Rectal smooth muscle tissue (tissue), 1 donor: ENCODE measurements at regions not wholly inside any gene's neighbourhood (a gene's known extent, or its start where the extent isn't known, plus 50 kb on each side); places are given as distances from the start of the nearest gene placed in this dataset.
"Not testable (repeated sequence)": the region's sequence is repeated elsewhere in the genome, so short reads cannot be mapped to it uniquely, and the experiment has no call there.

ENCODE experiments used
- H3K27ac ChIP-seq: one replicate; pipeline ENCODE4 v1.7.0; 2013; ENCODE audit warnings: low read depth, low read length, inconsistent platforms
- H3K27me3 ChIP-seq: one replicate; pipeline ENCODE4 v1.7.0; 2013; ENCODE audit warnings: low read length; ENCODE audit not compliant: control insufficient read depth, insufficient read depth
- H3K36me3 ChIP-seq: one replicate; pipeline ENCODE4 v1.7.0; 2013; ENCODE audit warnings: low read length; ENCODE audit not compliant: control insufficient read depth, insufficient read depth
- H3K4me1 ChIP-seq: one replicate; pipeline ENCODE4 v1.7.0; 2013; ENCODE audit warnings: low read length; ENCODE audit not compliant: control insufficient read depth, insufficient read depth
- H3K4me3 ChIP-seq: one replicate; pipeline ENCODE4 v1.7.0; 2013; ENCODE audit warnings: low read length
- H3K9ac ChIP-seq: one replicate; pipeline ENCODE4 v1.7.0; 2013; ENCODE audit warnings: low read length

DNA sequence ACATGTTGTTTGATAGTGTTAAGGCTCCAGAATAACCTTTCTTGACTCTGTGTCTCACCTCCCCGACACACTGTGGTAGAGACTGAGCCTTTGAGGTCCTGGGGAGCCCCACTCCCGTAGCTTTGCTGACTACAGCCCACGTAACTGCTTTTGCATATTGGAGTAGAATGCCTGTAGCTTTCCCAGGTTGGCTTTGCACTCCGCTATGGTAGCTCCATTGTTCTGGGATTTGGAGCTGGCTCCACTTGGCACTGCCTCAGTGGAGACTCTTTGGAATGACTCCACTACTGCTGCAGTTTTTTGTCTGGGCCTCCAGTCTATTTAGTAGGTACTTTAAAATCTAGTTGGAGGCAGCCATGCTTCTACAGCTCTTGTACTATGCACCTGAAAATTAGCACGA lies 56.2 kb upstream of the ANXA1 start:
- H3K4me3 ChIP-seq: no peak overlapping the region

DNA sequence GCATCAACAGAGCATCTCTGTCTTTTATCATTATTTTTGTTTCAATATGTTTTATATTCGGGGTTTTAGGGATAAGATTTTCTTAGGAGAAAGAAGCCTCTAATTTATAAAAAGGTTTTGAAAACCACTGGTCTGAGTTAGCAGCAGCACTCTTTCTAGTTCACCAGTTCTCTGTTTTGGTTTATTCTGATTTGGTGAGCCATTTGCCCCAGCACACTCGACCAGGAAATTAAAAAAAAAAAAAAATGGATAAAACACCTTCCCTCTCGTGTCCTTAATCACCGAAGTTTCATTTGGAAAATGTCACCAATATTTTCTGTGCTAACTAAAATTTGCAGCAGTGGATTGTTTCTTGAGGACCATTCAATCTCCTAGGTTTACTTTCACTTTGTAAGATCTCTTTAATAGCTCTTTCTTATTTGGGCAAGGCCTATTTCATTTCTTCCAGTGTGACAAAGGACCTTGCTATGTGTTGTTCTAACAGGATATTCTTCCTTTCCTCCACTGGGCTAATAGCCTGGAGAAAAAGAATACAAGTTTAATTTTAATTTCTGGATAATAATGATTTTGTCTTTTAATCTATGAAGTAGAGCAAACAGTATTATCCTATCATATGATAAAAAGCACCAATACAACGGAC lies 57.8 kb upstream of the ANXA1 start:
- H3K27ac ChIP-seq: no peak overlapping the region
- no peaks in the 10 kb centered on the region for H3K36me3 ChIP-seq
- no peak overlapping the region for H3K9ac ChIP-seq
- H3K4me1 ChIP-seq: no peaks in the 10 kb centered on the region
- H3K27me3 ChIP-seq: no peaks in the 10 kb centered on the region
- H3K4me3 ChIP-seq: no peak overlapping the region

More for the DNA sequence above, 56.2 kb upstream of the ANXA1 start:
- Histone ChIP-seq H3K27me3 (no peaks in the 10 kb centered on the region), H3K9ac (no peak overlapping the region), H3K36me3 (no peaks in the 10 kb centered on the region), H3K27ac (no peak overlapping the region), H3K4me1 (no peaks in the 10 kb centered on the region)

DNA sequence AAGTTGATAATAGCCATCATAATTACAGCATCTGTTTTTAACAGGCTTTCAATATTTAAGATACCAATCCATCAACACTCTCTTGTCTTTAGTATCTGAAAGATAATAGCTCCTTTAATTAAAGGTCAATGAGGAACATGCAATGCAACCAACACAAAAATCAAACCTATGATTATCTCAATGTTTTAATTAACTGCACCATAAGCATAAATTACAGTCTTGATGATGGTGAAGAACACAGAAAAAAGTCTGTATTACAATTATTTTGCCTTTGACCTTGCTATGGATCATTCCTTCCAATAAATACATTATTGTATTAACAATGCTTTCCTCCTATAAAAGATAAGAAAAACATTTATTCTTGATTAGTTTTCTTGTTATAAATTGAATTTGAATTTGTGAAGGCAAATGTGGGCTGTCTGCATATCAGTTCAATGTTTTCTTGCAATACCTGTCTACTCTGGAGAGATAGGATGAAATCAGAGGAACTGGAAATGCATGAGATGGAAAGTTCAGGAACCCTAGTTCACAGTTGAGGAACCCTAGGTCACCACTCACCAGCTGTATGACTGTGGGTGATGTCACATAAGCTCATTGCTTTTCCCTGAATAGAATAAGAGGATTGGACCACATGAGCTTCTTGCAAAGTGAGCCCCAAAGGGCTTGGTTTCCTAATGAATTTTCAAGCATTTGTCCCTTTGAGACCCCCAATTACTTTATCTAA lies 58.5 kb upstream of the ANXA1 start:
- Histone ChIP-seq H3K9ac (no peak overlapping the region), H3K27me3 (no peaks in the 10 kb centered on the region), H3K4me1 (no peaks in the 10 kb centered on the region), H3K36me3 (no peaks in the 10 kb centered on the region), H3K4me3 (no peak overlapping the region), H3K27ac (no peak overlapping the region)

DNA sequence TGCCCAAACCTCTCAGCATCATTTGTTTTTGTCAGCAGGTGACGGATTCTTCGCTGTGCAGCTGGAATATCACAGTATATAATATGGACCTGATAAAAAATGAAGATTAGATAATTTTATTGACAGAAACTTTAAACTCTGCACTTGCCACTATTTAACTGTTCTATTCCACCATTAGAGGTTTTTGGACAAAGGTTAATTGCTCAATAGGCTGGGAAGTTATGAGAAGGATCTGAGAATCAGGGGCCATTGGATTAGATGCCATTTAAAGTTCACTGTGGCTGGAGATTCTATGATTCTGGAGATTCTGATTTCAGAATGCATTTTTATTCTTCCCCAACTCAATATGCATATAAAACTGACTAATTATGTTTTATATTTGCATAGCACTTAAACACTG lies 59.8 kb upstream of the ANXA1 start:
- H3K27ac ChIP-seq: no peak overlapping the region
- H3K9ac ChIP-seq: no peak overlapping the region
- no peaks in the 10 kb centered on the region for H3K4me1 ChIP-seq
- no peaks in the 10 kb centered on the region for H3K36me3 ChIP-seq
- H3K27me3 ChIP-seq: no peaks in the 10 kb centered on the region
- H3K4me3 ChIP-seq: no peak overlapping the region

DNA sequence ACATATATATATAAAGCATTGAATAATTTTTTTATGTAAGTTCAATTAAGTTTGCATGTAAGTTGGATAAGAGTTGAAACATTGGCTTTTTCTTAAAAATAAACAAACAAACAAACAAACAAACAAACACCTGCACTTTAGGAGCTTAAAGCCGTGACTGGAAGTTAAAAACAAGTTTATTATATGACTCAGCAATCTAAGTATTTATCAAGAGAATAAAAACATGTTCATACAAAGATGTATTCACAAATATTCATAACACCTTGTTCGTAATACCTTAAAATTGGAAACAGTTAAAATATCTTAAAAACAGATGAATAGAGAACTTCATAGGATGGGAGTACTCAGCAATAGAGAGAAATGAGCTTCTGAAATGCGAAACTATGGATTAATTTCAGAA lies 61.5 kb upstream of the ANXA1 start:
- no peaks in the 10 kb centered on the region for H3K36me3 ChIP-seq
- H3K4me1 ChIP-seq: no peaks in the 10 kb centered on the region
- no peaks in the 10 kb centered on the region for H3K27me3 ChIP-seq
- no peak overlapping the region for H3K27ac ChIP-seq
- H3K4me3 ChIP-seq: no peak overlapping the region
- H3K9ac ChIP-seq: no peak overlapping the region

DNA sequence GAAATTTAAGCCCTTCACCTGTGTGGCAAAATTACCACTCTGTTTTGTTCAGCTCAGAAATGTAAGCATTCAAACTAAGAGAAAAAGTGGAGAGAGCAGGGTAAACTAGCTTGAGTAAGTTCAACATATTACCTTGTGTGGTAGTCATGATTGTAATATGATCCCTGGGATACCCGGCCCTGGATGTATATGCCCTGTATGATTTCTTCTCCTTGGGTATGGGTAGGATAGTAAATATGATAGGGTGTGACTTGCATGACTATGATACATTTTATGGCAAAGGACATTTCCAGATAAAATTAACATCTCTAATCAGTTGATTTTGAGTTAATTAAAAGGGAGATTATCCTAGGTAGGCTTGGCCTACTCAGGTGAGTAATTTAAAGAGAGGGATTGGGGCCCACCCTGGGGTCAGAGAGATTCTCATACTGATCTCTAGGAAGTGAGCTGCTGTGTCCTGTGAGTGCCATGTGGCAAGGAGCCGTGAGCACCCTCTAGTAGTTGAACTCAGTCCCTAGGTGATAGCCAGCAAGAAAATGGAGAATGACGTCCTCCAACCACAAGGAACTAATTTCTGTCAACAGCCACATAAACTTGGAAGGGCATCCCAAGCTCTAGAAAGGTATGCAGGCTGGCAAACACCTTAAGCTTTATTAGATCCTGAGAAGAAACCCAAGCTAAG lies 62.2 kb upstream of the ANXA1 start:
- no peaks in the 10 kb centered on the region for H3K27me3 ChIP-seq
- H3K4me1 ChIP-seq: no peaks in the 10 kb centered on the region
- H3K9ac ChIP-seq: no peak overlapping the region
- no peak overlapping the region for H3K27ac ChIP-seq
- no peaks in the 10 kb centered on the region for H3K36me3 ChIP-seq
- H3K4me3 ChIP-seq: no peak overlapping the region

DNA sequence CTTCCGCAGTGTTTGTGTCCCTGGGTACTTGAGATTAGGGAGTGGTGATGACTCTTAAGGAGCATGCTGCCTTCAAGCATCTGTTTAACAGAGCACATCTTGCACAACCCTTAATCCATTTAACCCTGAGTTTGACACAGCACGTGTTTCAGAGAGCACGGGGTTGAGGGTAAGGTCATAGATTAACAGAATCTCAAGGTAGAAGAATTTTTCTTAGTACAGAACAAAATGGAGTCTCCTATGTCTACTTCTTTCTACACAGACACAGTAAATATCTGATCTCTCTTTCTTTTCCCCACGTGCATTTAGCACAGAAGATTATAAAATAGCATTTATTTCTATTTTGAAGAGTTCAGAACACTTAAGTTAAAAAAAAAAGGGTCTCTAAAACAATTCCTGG lies 63.8 kb upstream of the ANXA1 start:
- not testable (repeated sequence) for H3K27me3 ChIP-seq

DNA sequence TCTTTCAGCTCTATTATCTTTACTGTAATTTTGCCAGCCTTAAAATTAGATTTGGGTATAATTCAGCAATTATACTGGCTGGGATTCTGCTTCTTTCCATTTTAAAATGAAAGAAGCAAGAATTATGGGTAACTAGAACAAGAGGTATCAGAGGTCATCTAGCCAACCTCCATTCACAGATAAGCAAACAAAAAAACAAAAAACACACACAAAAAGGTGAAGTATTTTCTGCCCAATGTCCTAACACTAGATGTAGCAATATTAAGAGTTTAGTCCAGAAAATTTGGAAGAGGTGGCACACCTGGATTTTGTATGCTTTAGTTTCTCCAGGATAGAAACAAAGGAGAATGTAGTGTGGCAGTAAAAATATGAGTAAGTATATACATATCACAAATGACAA lies 68.1 kb upstream of the ANXA1 start:
- Histone ChIP-seq H3K4me3 (no peak overlapping the region), H3K9ac (no peak overlapping the region), H3K36me3 (no peaks in the 10 kb centered on the region), H3K4me1 (peaks cover 2% of the 10 kb centered on the region), H3K27ac (no peak overlapping the region), H3K27me3 (no peaks in the 10 kb centered on the region)

More for the DNA sequence above, 63.8 kb upstream of the ANXA1 start:
- H3K27ac ChIP-seq, H3K4me3 ChIP-seq, H3K36me3 ChIP-seq, H3K4me1 ChIP-seq, H3K9ac ChIP-seq: not testable (repeated sequence)

DNA sequence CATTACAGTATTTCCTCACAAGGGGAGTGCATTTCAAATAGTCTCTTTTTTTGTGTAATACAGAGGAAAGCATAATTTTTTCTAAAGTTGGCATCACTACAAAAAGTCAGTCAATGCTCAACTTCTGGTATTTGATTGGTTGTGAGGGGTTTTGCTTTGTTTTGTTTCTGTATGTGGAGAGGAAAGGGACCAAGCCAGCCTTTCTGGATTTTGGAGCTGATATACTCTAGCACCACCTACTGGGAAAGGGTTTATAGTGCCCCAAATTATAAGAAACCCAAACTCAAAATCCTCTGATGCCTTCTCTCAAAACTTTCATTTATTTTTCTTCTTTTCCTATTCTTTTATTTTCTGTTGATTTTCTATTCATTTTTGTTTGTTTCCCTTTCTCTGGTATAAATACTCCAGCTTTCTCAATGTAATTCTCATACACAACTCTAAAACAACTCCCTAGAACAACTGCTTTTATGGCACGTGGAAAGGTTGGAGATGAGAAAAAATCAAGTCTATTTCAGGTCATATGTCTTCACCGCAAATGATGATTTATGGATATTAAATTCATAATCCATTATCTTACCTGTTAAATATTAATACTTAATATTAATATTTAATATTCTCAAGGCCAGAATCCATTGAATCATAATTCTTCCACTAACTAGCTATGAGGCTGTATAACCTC lies 69.5 kb upstream of the ANXA1 start:
- Histone ChIP-seq H3K27ac (no peak overlapping the region), H3K27me3 (no peaks in the 10 kb centered on the region)

DNA sequence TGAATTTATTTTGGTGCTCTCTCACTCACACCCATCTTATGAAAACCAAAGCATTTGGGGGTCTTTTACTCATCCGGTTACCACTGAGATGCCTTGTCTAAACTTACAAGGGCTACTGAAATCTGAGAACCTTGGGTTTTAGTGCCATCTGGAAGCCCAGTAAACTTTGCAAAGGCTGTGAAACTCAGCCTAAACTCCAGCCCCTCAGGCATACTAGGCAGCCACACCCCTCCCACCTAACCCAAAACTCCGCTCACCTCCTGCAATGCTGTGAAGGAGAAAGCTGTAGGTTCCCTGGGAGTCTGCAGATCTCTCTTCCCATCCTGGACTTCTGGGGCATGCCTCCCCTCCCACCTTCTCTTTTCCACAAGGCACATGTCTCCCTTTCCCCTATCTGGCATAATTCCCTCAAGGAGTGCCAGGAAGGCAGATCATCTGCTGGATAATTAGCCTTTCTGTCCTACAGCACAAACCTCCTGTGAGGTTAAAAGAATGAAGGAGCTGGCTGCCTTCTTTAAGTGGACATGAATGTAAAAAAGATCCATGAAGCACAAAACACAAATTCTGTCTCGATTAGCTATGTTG lies 71.5 kb upstream of the ANXA1 start:
- H3K36me3 ChIP-seq: no peaks in the 10 kb centered on the region
- peaks cover 5% of the 10 kb centered on the region for H3K4me1 ChIP-seq
- no peak overlapping the region for H3K27ac ChIP-seq
- H3K9ac ChIP-seq: no peak overlapping the region
- no peak overlapping the region for H3K4me3 ChIP-seq
- no peaks in the 10 kb centered on the region for H3K27me3 ChIP-seq

More for the DNA sequence above, 69.5 kb upstream of the ANXA1 start:
- Histone ChIP-seq H3K4me3 (no peak overlapping the region), H3K9ac (no peak overlapping the region), H3K4me1 (peaks cover 2% of the 10 kb centered on the region), H3K36me3 (no peaks in the 10 kb centered on the region)

DNA sequence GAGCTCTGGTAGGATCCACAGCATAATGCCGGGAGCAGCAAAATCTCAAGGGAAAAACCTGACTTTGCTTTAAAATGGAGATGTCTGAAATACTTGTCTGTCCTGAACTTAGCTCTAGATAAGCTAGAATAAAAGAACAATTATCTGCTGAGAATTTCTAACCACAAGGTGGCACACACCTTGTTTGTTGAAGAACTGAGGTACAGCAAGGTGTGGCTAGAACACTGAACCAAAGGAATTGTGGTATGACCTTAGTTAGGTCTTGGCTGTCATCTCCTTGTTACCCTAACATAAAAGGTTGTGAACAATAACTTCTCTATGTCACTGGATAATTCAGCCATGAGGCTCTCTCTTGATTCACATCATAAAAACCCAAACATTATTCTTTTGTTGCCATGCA lies 72.3 kb upstream of the ANXA1 start:
- H3K4me3 ChIP-seq: no peak overlapping the region
- H3K4me1 ChIP-seq: peaks cover 7% of the 10 kb centered on the region
- no peaks in the 10 kb centered on the region for H3K27me3 ChIP-seq
- no peak overlapping the region for H3K27ac ChIP-seq
- no peaks in the 10 kb centered on the region for H3K36me3 ChIP-seq
- H3K9ac ChIP-seq: no peak overlapping the region

DNA sequence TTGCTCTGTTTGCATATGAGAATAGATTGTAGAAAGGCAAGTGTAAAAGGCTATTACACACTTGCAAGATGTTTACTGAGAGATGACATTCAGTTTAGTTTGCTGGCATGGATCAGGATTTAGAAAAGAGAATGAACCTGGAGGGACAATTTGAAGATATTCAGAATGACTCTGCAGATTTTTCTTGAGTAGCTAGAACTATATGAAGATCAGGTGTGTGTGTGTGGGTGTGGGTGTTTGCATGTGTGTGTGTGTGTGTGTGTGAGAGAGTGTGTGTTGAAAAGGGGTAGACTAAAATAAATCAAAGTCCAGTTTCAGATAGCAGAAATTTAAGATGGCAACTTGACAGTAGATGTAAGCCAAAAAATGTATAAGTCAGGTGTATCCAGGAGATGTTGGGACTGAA lies 74.0 kb upstream of the ANXA1 start:
- no peak overlapping the region for H3K9ac ChIP-seq
- no peak overlapping the region for H3K27ac ChIP-seq
- no peak overlapping the region for H3K4me3 ChIP-seq
- H3K4me1 ChIP-seq: peaks cover 19% of the 10 kb centered on the region
- H3K27me3 ChIP-seq: no peaks in the 10 kb centered on the region
- H3K36me3 ChIP-seq: no peaks in the 10 kb centered on the region
